HEK293 (cell line): ENCODE measurements at regions not wholly inside any gene's neighbourhood (a gene's known extent, or its start where the extent isn't known, plus 50 kb on each side); places are given as distances from the start of the nearest gene placed in this dataset.

Experiments used
- CTCF ChIA-PET: fragments of 350-600 bp; formaldehyde crosslinking; extraction: SDS; loops from one replicate; lab custom pipeline; 2021; ENCODE audit warnings: antibody characterized with exemption; lab: Yijun Ruan, JAX
- POLR2A ChIA-PET: fragments of 300-600 bp; formaldehyde crosslinking; extraction: SDS; loops from one replicate; lab custom pipeline; 2020; ENCODE audit warnings: antibody characterized with exemption, inconsistent platforms; lab: Yijun Ruan, JAX
- H3K27ac ChIP-seq: fragments of 200-500 bp; sonication (Bioruptor generic); 2 replicates; pipeline ENCODE4 v1.5.1; 2014; ENCODE audit warnings: low read depth, low read length, control low read depth, inconsistent platforms; ENCODE audit errors: extremely low read depth
- H3K36me3 ChIP-seq, 2 experiments: fragments of 200-500 bp in 1 of 2; sonication (Bioruptor generic) in 1 of 2; 1 replicate in 1 of 2; 2 replicates in 1 of 2; pipeline ENCODE4 v1.5.1; 2014 to 2017; ENCODE audit warnings: inconsistent platforms in 2 of 2, low read length in 2 of 2; ENCODE audit not compliant: control insufficient read depth in 2 of 2, insufficient read depth in 1 of 2
- H3K4me1 ChIP-seq: fragments of 200-500 bp; sonication (Bioruptor generic); 2 replicates; pipeline ENCODE4 v1.5.1; 2014; ENCODE audit warnings: mild to moderate bottlenecking, low read length, inconsistent platforms; ENCODE audit not compliant: control insufficient read depth, insufficient read depth
- H3K4me3 ChIP-seq: 2 replicates; pipeline ENCODE4 v1.5.1; 2011; ENCODE audit warnings: low read depth, mild to moderate bottlenecking, control low read depth, low read length, moderate library complexity
- H3K9me3 ChIP-seq: fragments of 200-500 bp; sonication (Bioruptor generic); 2 replicates; pipeline ENCODE4 v1.5.1; 2014; ENCODE audit warnings: low read depth, low read length, inconsistent platforms; ENCODE audit not compliant: control insufficient read depth, insufficient read depth
- REPIN1 ChIP-seq: fragments of 450-650 bp; formaldehyde crosslinking; IDR thresholded peaks from 2 replicates; pipeline ENCODE4 v1.5.1; 2017; ENCODE audit warnings: missing biosample characterization, missing genetic modification characterization, low read depth
- SCRT2 ChIP-seq: fragments of 450-650 bp; formaldehyde crosslinking; IDR thresholded peaks from 2 replicates; pipeline ENCODE4 v1.5.1; 2016; ENCODE audit warnings: missing biosample characterization, missing genetic modification characterization
- YY1 ChIP-seq: fragments of 450-650 bp; formaldehyde crosslinking; IDR thresholded peaks from 2 replicates; pipeline ENCODE4 v1.5.1; 2018; ENCODE audit warnings: missing biosample characterization, missing genetic modification characterization
- ZFP69B ChIP-seq: fragments of 450-650 bp; formaldehyde crosslinking; IDR thresholded peaks from 2 replicates; pipeline ENCODE4 v1.5.1; 2016; ENCODE audit warnings: missing biosample characterization, missing genetic modification characterization
- ZNF114 ChIP-seq: fragments of 450-650 bp; formaldehyde crosslinking; IDR thresholded peaks from 2 replicates; pipeline ENCODE4 v1.5.0; 2017; ENCODE audit warnings: missing biosample characterization, missing genetic modification characterization
- ZNF121 ChIP-seq: fragments of 450-650 bp; formaldehyde crosslinking; IDR thresholded peaks from 2 replicates; pipeline ENCODE4 v1.5.1; 2016; ENCODE audit warnings: missing biosample characterization, missing genetic modification characterization
- ZNF133 ChIP-seq: fragments of 450-650 bp; formaldehyde crosslinking; IDR thresholded peaks from 2 replicates; pipeline ENCODE4 v1.5.1; 2016; ENCODE audit warnings: missing biosample characterization, missing genetic modification characterization
- ZNF16 ChIP-seq: fragments of 450-650 bp; formaldehyde crosslinking; IDR thresholded peaks from 2 replicates; pipeline ENCODE4 v1.5.1; 2016; ENCODE audit warnings: low read depth, missing biosample characterization, missing genetic modification characterization
- ZNF239 ChIP-seq: fragments of 450-650 bp; formaldehyde crosslinking; IDR thresholded peaks from 2 replicates; pipeline ENCODE4 v1.5.1; 2016; ENCODE audit warnings: missing biosample characterization, missing genetic modification characterization
- ZNF24 ChIP-seq: fragments of 450-650 bp; formaldehyde crosslinking; IDR thresholded peaks from 2 replicates; pipeline ENCODE4 v1.5.1; 2016; ENCODE audit warnings: missing biosample characterization, missing genetic modification characterization
- ZNF394 ChIP-seq: fragments of 450-650 bp; formaldehyde crosslinking; IDR thresholded peaks from 2 replicates; pipeline ENCODE4 v1.5.1; 2016; ENCODE audit warnings: missing biosample characterization, missing genetic modification characterization, mild to moderate bottlenecking, moderate library complexity, borderline replicate concordance
- ZNF501 ChIP-seq: fragments of 450-650 bp; formaldehyde crosslinking; IDR thresholded peaks from 2 replicates; pipeline ENCODE4 v1.5.1; 2016; ENCODE audit warnings: missing biosample characterization, missing genetic modification characterization
- ZNF571 ChIP-seq: fragments of 450-650 bp; formaldehyde crosslinking; IDR thresholded peaks from 2 replicates; pipeline ENCODE4 v1.5.0; 2017; ENCODE audit warnings: missing biosample characterization, missing genetic modification characterization
- ZNF629 ChIP-seq: fragments of 450-650 bp; formaldehyde crosslinking; IDR thresholded peaks from 2 replicates; pipeline ENCODE4 v1.5.1; 2017; ENCODE audit warnings: missing biosample characterization, missing genetic modification characterization
- ZNF654 ChIP-seq: fragments of 450-650 bp; formaldehyde crosslinking; IDR thresholded peaks from 2 replicates; pipeline ENCODE4 v1.5.1; 2016; ENCODE audit warnings: low read depth, missing biosample characterization, missing genetic modification characterization
- TF ChIP-seq, protein P1 (sequence below): sonication (generic); formaldehyde crosslinking; IDR thresholded peaks from 2 replicates; pipeline ENCODE4 v1.8.1; 2022; ENCODE audit warnings: mild to moderate bottlenecking, moderate library complexity, missing genetic modification reagents
- TF ChIP-seq, protein P2 (sequence below): fragments of 450-650 bp; formaldehyde crosslinking; IDR thresholded peaks from 2 replicates; pipeline ENCODE4 v1.5.1; 2016; ENCODE audit warnings: missing biosample characterization, missing genetic modification characterization
- TF ChIP-seq, protein P3 (sequence below): fragments of 450-650 bp; formaldehyde crosslinking; IDR thresholded peaks from 2 replicates; pipeline ENCODE4 v1.5.1; 2016; ENCODE audit warnings: missing biosample characterization, missing genetic modification characterization
- TF ChIP-seq, protein P4 (sequence below): fragments of 450-650 bp; formaldehyde crosslinking; IDR thresholded peaks from 2 replicates; pipeline ENCODE4 v1.5.1; 2016; ENCODE audit warnings: missing biosample characterization, missing genetic modification characterization
- TF ChIP-seq, protein P5 (sequence below): fragments of 450-650 bp; formaldehyde crosslinking; IDR thresholded peaks from 2 replicates; pipeline ENCODE4 v1.5.1; 2017; ENCODE audit warnings: missing biosample characterization, missing genetic modification characterization
- TF ChIP-seq, protein P6 (sequence below): fragments of 450-650 bp; formaldehyde crosslinking; IDR thresholded peaks from 2 replicates; pipeline ENCODE4 v1.5.1; 2016; ENCODE audit warnings: missing biosample characterization, missing genetic modification characterization

DNA sequence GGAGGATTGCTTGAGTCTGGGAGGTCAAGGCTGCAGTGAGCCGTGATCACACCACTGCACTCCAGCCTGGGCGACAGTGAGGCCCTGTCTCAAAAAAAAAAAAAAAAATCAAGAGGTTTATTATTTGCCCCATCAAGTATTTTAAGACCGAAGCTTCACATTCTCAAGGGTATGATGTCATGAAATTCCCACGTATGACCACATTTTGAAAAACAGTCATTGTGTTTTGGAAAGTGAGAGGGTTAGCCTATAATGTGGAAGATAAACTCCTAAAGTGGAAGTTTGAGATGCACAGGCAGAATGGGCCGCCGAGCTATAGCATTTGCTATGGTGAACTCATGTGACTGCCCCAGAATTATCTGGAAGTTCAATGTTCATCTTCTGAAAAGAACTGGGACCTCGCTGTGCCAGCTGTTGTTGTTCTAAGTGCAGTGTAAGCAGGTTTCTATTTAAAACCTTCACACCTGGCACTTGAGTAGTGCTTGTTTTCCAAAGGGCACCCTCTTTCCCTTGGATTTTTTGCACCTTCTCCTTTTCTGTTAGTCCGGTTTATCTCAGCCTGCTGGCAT, 96.9 kb upstream of the SLC25A33 start (continued):
- TF ChIP-seq ZNF394 (tag by site-specific recombination) (no peak), ZNF629 (0 out of 2 replicates have a peak, but pooled peaks have one; percentile 27), ZNF24 (no peak), ZNF114 (no peak), ZNF239 (tag by site-specific recombination) (no peak), ZNF654 (tag by site-specific recombination) (no peak)
- TF ChIP-seq, protein P1, sequence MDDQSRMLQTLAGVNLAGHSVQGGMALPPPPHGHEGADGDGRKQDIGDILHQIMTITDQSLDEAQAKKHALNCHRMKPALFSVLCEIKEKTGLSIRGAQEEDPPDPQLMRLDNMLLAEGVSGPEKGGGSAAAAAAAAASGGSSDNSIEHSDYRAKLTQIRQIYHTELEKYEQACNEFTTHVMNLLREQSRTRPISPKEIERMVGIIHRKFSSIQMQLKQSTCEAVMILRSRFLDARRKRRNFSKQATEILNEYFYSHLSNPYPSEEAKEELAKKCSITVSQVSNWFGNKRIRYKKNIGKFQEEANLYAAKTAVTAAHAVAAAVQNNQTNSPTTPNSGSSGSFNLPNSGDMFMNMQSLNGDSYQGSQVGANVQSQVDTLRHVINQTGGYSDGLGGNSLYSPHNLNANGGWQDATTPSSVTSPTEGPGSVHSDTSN = no peak
- TF ChIP-seq, protein P2, sequence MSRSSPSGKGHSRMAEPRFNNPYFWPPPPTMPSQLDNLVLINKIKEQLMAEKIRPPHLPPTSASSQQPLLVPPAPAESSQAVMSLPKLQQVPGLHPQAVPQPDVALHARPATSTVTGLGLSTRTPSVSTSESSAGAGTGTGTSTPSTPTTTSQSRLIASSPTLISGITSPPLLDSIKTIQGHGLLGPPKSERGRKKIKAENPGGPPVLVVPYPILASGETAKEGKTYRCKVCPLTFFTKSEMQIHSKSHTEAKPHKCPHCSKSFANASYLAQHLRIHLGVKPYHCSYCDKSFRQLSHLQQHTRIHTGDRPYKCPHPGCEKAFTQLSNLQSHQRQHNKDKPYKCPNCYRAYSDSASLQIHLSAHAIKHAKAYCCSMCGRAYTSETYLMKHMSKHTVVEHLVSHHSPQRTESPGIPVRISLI (tag by site-specific recombination) = peak; percentile 68
- TF ChIP-seq, protein P3, sequence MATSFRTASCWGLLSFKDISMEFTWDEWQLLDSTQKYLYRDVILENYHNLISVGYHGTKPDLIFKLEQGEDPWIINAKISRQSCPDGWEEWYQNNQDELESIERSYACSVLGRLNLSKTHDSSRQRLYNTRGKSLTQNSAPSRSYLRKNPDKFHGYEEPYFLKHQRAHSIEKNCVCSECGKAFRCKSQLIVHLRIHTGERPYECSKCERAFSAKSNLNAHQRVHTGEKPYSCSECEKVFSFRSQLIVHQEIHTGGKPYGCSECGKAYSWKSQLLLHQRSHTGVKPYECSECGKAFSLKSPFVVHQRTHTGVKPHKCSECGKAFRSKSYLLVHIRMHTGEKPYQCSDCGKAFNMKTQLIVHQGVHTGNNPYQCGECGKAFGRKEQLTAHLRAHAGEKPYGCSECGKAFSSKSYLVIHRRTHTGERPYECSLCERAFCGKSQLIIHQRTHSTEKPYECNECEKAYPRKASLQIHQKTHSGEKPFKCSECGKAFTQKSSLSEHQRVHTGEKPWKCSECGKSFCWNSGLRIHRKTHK = no peak
- TF ChIP-seq, all 188 proteins: peak for 3

DNA sequence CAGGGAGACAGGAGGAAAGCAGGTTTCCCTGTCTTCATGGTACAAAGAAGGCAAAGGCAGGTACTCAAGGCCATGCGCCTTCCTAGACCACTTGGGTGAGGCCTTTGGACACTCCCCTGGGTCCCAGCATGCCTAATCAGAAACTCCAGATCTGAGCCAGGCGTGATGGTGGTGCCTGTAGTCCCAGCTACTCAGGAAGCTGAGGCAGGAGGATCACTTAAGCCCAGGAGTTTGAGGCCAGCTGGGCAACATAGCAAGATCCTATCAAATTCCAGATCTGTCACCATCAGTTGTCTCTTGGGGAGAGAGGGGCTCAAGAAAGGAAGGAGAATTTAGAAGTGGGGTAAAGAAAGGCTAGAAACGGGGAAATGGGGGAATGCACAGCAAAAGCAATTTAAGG, 96.3 kb upstream of the SLC25A33 start:
- H3K9me3 ChIP-seq = no peaks in the 10 kb centered on the region
- no peak overlapping the region for H3K27ac ChIP-seq
- no peak overlapping the region for H3K4me3 ChIP-seq
- H3K4me1 ChIP-seq = no peaks in the 10 kb centered on the region
- CTCF ChIA-PET = no interaction called here
- H3K36me3 ChIP-seq = no peaks in the 10 kb centered on the region
- TF ChIP-seq, protein P4, sequence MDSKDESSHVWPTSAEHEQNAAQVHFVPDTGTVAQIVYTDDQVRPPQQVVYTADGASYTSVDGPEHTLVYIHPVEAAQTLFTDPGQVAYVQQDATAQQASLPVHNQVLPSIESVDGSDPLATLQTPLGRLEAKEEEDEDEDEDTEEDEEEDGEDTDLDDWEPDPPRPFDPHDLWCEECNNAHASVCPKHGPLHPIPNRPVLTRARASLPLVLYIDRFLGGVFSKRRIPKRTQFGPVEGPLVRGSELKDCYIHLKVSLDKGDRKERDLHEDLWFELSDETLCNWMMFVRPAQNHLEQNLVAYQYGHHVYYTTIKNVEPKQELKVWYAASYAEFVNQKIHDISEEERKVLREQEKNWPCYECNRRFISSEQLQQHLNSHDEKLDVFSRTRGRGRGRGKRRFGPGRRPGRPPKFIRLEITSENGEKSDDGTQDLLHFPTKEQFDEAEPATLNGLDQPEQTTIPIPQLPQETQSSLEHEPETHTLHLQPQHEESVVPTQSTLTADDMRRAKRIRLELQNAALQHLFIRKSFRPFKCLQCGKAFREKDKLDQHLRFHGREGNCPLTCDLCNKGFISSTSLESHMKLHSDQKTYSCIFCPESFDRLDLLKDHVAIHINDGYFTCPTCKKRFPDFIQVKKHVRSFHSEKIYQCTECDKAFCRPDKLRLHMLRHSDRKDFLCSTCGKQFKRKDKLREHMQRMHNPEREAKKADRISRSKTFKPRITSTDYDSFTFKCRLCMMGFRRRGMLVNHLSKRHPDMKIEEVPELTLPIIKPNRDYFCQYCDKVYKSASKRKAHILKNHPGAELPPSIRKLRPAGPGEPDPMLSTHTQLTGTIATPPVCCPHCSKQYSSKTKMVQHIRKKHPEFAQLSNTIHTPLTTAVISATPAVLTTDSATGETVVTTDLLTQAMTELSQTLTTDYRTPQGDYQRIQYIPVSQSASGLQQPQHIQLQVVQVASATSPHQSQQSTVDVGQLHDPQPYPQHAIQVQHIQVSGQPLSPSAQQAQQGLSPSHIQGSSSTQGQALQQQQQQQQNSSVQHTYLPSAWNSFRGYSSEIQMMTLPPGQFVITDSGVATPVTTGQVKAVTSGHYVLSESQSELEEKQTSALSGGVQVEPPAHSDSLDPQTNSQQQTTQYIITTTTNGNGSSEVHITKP = no peak
- TF ChIP-seq ZNF121 (tag by site-specific recombination) = peak; percentile 52; the same call in 1 of the 2 replicates
- POLR2A ChIA-PET = no interaction called here

DNA sequence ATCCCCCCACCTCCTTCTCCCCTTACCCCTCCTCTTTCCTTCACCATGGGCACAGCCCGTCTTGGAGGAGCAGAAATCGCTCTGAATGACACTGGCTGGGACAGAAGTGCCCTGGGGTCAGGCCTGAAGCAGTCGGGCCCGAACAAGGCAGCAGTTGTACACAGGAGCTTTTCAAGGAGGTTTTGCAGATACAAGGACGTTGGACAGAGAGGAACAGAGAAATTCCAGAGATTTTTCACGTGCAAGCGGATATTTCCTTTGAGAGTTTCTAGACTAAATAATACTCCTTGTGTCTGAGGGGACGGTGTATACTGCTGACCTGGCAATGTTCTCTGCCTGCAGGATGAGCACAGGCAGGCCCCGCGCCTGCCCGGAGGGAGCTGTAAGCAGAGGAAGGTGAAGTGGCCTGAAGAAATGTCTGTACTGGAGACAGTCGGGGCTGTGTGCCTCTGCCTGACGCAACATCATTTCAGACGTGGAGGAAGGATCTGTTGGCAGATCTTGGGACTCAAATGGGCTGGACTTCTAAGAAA, 95.3 kb upstream of the SLC25A33 start:
- H3K9me3 ChIP-seq = no peaks in the 10 kb centered on the region
- no peak overlapping the region for H3K27ac ChIP-seq
- H3K36me3 ChIP-seq = no peaks in the 10 kb centered on the region
- TF ChIP-seq ZNF394 (tag by site-specific recombination) (no peak), ZNF571 (tag by site-specific recombination) (no peak), ZFP69B (no peak), ZNF501 (no peak), SCRT2 (tag by site-specific recombination) (no peak), YY1 (tag by site-specific recombination) (no peak), ZNF133 (tag by site-specific recombination) (no peak), ZNF16 (tag by site-specific recombination) (no peak), REPIN1 (tag by site-specific recombination) (no peak)
- TF ChIP-seq, protein P5, sequence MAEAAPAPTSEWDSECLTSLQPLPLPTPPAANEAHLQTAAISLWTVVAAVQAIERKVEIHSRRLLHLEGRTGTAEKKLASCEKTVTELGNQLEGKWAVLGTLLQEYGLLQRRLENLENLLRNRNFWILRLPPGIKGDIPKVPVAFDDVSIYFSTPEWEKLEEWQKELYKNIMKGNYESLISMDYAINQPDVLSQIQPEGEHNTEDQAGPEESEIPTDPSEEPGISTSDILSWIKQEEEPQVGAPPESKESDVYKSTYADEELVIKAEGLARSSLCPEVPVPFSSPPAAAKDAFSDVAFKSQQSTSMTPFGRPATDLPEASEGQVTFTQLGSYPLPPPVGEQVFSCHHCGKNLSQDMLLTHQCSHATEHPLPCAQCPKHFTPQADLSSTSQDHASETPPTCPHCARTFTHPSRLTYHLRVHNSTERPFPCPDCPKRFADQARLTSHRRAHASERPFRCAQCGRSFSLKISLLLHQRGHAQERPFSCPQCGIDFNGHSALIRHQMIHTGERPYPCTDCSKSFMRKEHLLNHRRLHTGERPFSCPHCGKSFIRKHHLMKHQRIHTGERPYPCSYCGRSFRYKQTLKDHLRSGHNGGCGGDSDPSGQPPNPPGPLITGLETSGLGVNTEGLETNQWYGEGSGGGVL (tag by site-specific recombination) = no peak
- TF ChIP-seq, protein P6, sequence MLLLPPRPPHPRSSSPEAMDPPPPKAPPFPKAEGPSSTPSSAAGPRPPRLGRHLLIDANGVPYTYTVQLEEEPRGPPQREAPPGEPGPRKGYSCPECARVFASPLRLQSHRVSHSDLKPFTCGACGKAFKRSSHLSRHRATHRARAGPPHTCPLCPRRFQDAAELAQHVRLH = no peak
- CTCF ChIA-PET = no interaction called here
- H3K4me3 ChIP-seq = no peak overlapping the region
- POLR2A ChIA-PET = no interaction called here
- peaks cover 6% of the 10 kb centered on the region; the same call in 1 of the 2 replicates for H3K4me1 ChIP-seq
